Osteocyte (in vitro differentiated cells): ENCODE measurements at regions not wholly inside any gene's neighbourhood (a gene's known extent, or its start where the extent isn't known, plus 50 kb on each side); places are given as distances from the start of the nearest gene placed in this dataset.

Experiments used
- DNase-seq: peaks from one replicate; pipeline ENCODE4 v3.0.0; 2021; ENCODE audit warnings: mixed read lengths; ENCODE audit not compliant: unreplicated experiment; ENCODE audit errors: extremely low spot score
- H3K27ac Mint-ChIP-seq: one replicate; pipeline ENCODE4 v1.8.0; 2021; ENCODE audit warnings: mild to moderate bottlenecking, mixed read lengths; ENCODE audit not compliant: unreplicated experiment
- H3K27me3 Mint-ChIP-seq: one replicate; pipeline ENCODE4 v1.8.0; 2021; ENCODE audit warnings: mixed read lengths; ENCODE audit not compliant: unreplicated experiment
- H3K36me3 Mint-ChIP-seq: one replicate; pipeline ENCODE4 v1.8.0; 2021; ENCODE audit warnings: mixed read lengths; ENCODE audit not compliant: unreplicated experiment
- H3K4me1 Mint-ChIP-seq: one replicate; pipeline ENCODE4 v1.8.0; 2021; ENCODE audit warnings: mixed read lengths; ENCODE audit not compliant: unreplicated experiment
- H3K4me3 Mint-ChIP-seq: one replicate; pipeline ENCODE4 v1.8.0; 2021; ENCODE audit warnings: mild to moderate bottlenecking, moderate library complexity, mixed read lengths; ENCODE audit not compliant: unreplicated experiment
- H3K9me3 Mint-ChIP-seq: one replicate; pipeline ENCODE4 v1.8.0; 2021; ENCODE audit warnings: mixed read lengths; ENCODE audit not compliant: unreplicated experiment
- CTCF ChIP-seq: fragments of 200-600 bp; sonication (generic); IDR thresholded peaks from 2 replicates; pipeline ENCODE4 v1.5.0; 2021; ENCODE audit warnings: antibody characterized with exemption, mild to moderate bottlenecking, moderate library complexity

DNA sequence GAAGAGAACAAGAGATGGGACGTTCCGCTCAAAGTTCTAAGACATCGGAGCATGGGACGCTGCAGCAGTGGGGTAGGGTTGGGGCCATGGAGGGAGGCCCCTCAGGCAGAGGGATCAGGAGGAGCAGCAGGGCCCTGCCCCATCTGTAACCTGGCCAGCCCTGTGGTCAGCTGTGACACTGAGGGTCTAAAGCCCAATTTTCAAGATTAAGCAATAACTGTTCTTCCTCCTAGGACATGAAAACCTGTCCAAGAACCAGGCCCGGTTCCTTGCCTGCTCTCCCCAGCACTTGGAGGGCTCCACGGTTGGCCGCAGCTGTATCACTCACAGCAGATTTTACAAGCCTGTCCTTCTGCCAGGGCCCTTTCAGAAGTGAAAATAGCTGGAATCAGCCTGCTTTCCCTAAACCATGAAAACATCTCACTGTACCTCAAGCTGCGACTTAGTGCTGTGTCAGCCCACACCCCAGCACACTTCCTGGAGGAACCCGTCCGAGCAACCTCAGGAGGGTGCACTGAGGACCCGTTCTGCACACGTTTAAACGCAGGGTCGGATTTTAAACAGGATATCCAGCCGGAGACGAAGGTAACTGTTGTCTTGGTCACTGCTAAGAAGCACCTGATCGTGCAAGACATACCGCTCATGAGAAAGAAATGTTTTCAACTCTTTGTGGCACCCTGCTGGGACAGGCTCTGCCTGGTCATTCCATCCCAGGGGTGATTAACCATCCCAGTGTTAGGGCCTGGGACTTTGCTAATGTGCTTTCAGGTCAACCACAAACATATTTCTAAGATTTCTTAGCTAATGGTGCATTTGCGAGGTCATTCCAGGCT lies 201.9 kb upstream of the DIO3 start:
- H3K4me3 Mint-ChIP-seq, result no peak overlapping the region
- no peaks in the 10 kb centered on the region for H3K4me1 Mint-ChIP-seq
- no peak for TF ChIP-seq CTCF
- DNase-seq, result peak; percentile 74
- H3K9me3 Mint-ChIP-seq, result peaks cover 24% of the 10 kb centered on the region
- H3K27me3 Mint-ChIP-seq, result no peaks in the 10 kb centered on the region
- no peaks in the 10 kb centered on the region for H3K36me3 Mint-ChIP-seq
- H3K27ac Mint-ChIP-seq, result no peak overlapping the region

GRCh38 chr14:101360054-101360911 lies 201.0 kb upstream of the DIO3 start:
- H3K4me3 Mint-ChIP-seq, result no peak overlapping the region
- H3K4me1 Mint-ChIP-seq, result no peaks in the 10 kb centered on the region
- H3K9me3 Mint-ChIP-seq, result peaks cover 17% of the 10 kb centered on the region
- peak; percentile 69 for DNase-seq
- H3K27ac Mint-ChIP-seq, result no peak overlapping the region
- no peaks in the 10 kb centered on the region for H3K36me3 Mint-ChIP-seq
- TF ChIP-seq CTCF, result no peak
- H3K27me3 Mint-ChIP-seq, result no peaks in the 10 kb centered on the region

DNA sequence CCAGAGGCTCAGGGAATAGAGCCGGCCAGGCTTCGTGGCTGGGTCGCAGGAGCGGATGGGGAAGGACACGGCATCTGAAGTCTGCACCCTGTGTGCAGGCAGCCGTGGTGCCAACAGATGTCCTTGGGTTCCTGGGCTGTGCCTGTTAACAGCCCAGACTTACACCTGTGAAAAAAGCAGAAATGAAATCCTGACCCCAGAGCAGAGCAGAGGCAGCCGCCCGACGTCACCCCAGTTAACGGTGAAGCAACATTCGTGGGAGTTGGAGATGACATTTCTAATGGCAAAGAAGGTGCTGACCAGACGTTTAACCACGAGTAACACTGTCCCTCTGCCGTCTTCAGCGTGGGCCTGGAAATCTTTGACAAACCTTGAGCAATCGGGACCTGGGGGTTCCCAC lies 200.3 kb upstream of the DIO3 start:
- Mint-ChIP-seq H3K9me3 (peaks cover 11% of the 10 kb centered on the region), H3K27ac (no peak overlapping the region), H3K27me3 (no peaks in the 10 kb centered on the region), H3K4me3 (no peak overlapping the region), H3K4me1 (no peaks in the 10 kb centered on the region), H3K36me3 (no peaks in the 10 kb centered on the region)
- DNase-seq, result peak; percentile 74
- no peak for TF ChIP-seq CTCF

- TF ChIP-seq CTCF, result no peak
- Mint-ChIP-seq H3K36me3 (no peaks in the 10 kb centered on the region), H3K4me1 (no peaks in the 10 kb centered on the region), H3K4me3 (no peak overlapping the region), H3K27ac (no peak overlapping the region), H3K27me3 (no peaks in the 10 kb centered on the region), H3K9me3 (peaks cover 7% of the 10 kb centered on the region)
- peak; percentile 77 for DNase-seq
Observed at GRCh38 chr14:101361451-101362433, 199.6 kb upstream of the DIO3 start.
